SK-N-SH (cell line): ENCODE measurements at regions not wholly inside any gene's neighbourhood (a gene's known extent, or its start where the extent isn't known, plus 50 kb on each side); places are given as distances from the start of the nearest gene placed in this dataset.

ENCODE experiments used
- CTCF ChIA-PET: fragments of 300-600, 350-600 bp; formaldehyde crosslinking; extraction: SDS; loops from one replicate; lab custom pipeline; 2021; lab: Yijun Ruan, JAX
- POLR2A ChIA-PET: fragments of 350-600 bp; sonication (Branson Sonifier 250); formaldehyde crosslinking; extraction: SDS; loops from one replicate; lab custom pipeline; 2020; ENCODE audit warnings: antibody characterized with exemption, inconsistent platforms; lab: Yijun Ruan, JAX
- DNase-seq: peaks from one replicate; pipeline ENCODE4 v3.0.0; 2012
- H2AFZ ChIP-seq: fragments of 200-600 bp; sonication (generic); 2 replicates; pipeline ENCODE4 v1.8.1; 2016; ENCODE audit warnings: antibody characterized with exemption, mild to moderate bottlenecking, low read depth
- H3F3A ChIP-seq: fragments of 200-600 bp; sonication (generic); replicated peaks from 2 replicates; pipeline ENCODE3; 2016; ENCODE audit warnings: antibody characterized with exemption, mild to moderate bottlenecking; ENCODE audit not compliant: insufficient read depth
- H3K27ac ChIP-seq, 2 experiments: fragments of 200-500 bp in 1 of 2; fragments of 200-600 bp in 1 of 2; sonication (Bioruptor generic) in 1 of 2; sonication (generic), shearing (Covaris generic) in 1 of 2; 2 replicates each; pipeline versions ENCODE4 v1.5.1 to v1.6.1; 2014 to 2016; ENCODE audit warnings: low read depth in 2 of 2, inconsistent platforms in 1 of 2, low read length in 1 of 2, mild to moderate bottlenecking in 1 of 2, mixed read lengths in 1 of 2
- H3K27me3 ChIP-seq: fragments of 200-600 bp; sonication (generic), shearing (Covaris generic); 2 replicates; pipeline ENCODE4 v1.6.1; 2016; ENCODE audit warnings: mixed run types; ENCODE audit not compliant: insufficient read depth
- H3K36me3 ChIP-seq, 2 experiments: fragments of 200-500 bp in 1 of 2; fragments of 200-600 bp in 1 of 2; sonication (Bioruptor generic) in 1 of 2; sonication (generic) in 1 of 2; replicated peaks in 1 of 2; 2 replicates each; pipeline versions ENCODE3 to v1.5.1; 2014 to 2016; ENCODE audit warnings: low read length in 1 of 2, mild to moderate bottlenecking in 1 of 2; ENCODE audit not compliant: insufficient read depth in 2 of 2, control insufficient read depth in 1 of 2
- H3K4me1 ChIP-seq, 2 experiments: fragments of 200-500 bp in 1 of 2; fragments of 200-600 bp in 1 of 2; sonication (Bioruptor generic) in 1 of 2; sonication (generic), shearing (Covaris generic) in 1 of 2; 2 replicates each; pipeline versions ENCODE4 v1.5.1 to v1.6.1; 2014 to 2016; ENCODE audit warnings: low read depth in 1 of 2, low read length in 1 of 2, mixed run types in 1 of 2; ENCODE audit not compliant: insufficient read depth in 2 of 2, control insufficient read depth in 1 of 2
- H3K4me2 ChIP-seq: fragments of 200-600 bp; sonication (generic), shearing (Covaris generic); 2 replicates; pipeline ENCODE4 v1.6.1; 2017; ENCODE audit warnings: mixed run types
- H3K4me3 ChIP-seq, 2 experiments: fragments of 200-500 bp in 1 of 2; fragments of 200-600 bp in 1 of 2; sonication (Bioruptor generic) in 1 of 2; sonication (generic), shearing (Covaris generic) in 1 of 2; 2 replicates each; pipeline versions ENCODE4 v1.5.1 to v1.8.1; 2014 to 2016; ENCODE audit warnings: low read depth in 2 of 2, inconsistent platforms in 1 of 2, low read length in 1 of 2, mild to moderate bottlenecking in 1 of 2, mixed read lengths in 1 of 2, moderate library complexity in 1 of 2
- H3K79me2 ChIP-seq: fragments of 200-600 bp; sonication (generic); 2 replicates; pipeline ENCODE4 v1.8.1; 2017; ENCODE audit warnings: mild to moderate bottlenecking; ENCODE audit not compliant: insufficient read depth
- H3K9ac ChIP-seq: fragments of 200-600 bp; sonication (generic); 2 replicates; pipeline ENCODE4 v1.6.1; 2017; ENCODE audit warnings: mixed run types
- H3K9me2 ChIP-seq: fragments of 200-600 bp; sonication (generic); 2 replicates; pipeline ENCODE4 v1.6.1; 2017; ENCODE audit warnings: mixed run types
- H3K9me3 ChIP-seq: fragments of 200-600 bp; sonication (generic); 2 replicates; pipeline ENCODE4 v1.6.1; 2017; ENCODE audit warnings: mixed run types, mild to moderate bottlenecking, moderate library complexity
- H4K20me1 ChIP-seq: fragments of 200-600 bp; sonication (generic); 2 replicates; pipeline ENCODE4 v1.6.1; 2017; ENCODE audit warnings: mild to moderate bottlenecking, mixed run types; ENCODE audit not compliant: insufficient read depth
- CHD2 ChIP-seq: fragments of 150-350 bp; IDR thresholded peaks from 2 replicates; pipeline ENCODE4 v1.6.1; 2018; ENCODE audit warnings: low read length; ENCODE audit not compliant: partially characterized antibody
- EP300 ChIP-seq, 2 experiments: IDR thresholded peaks; 2 replicates each; pipeline versions ENCODE4 v1.4.0 to v1.6.1; 2012; ENCODE audit warnings: borderline replicate concordance in 1 of 2, low read depth in 1 of 2, low read length in 1 of 2
- GATA2 ChIP-seq: sonication (generic); formaldehyde crosslinking; IDR thresholded peaks from 2 replicates; pipeline ENCODE4 v1.5.0; 2020; ENCODE audit warnings: mild to moderate bottlenecking, missing genetic modification reagents
- IRF3 ChIP-seq: fragments of 150-350 bp; IDR thresholded peaks from 2 replicates; pipeline ENCODE4 v1.6.1; 2016; ENCODE audit warnings: mild to moderate bottlenecking, low read depth, low read length
- JUND ChIP-seq: IDR thresholded peaks from 2 replicates; pipeline ENCODE4 v1.4.0; 2012
- MAX ChIP-seq: IDR thresholded peaks from 2 replicates; pipeline ENCODE4 v1.4.0; 2012; ENCODE audit warnings: low read depth
- NFIC ChIP-seq: IDR thresholded peaks from 2 replicates; pipeline ENCODE4 v1.4.0; 2012; ENCODE audit warnings: borderline replicate concordance
- NRF1 ChIP-seq: IDR thresholded peaks from 2 replicates; pipeline ENCODE4 v1.6.1; 2012; ENCODE audit warnings: low read depth, mild to moderate bottlenecking, low read length
- PBX3 ChIP-seq: IDR thresholded peaks from 2 replicates; pipeline ENCODE4; 2012
- RAD21 ChIP-seq: IDR thresholded peaks from 2 replicates; pipeline ENCODE4 v1.6.1; 2012; ENCODE audit warnings: mild to moderate bottlenecking, low read length
- REST ChIP-seq: IDR thresholded peaks from 2 replicates; pipeline ENCODE4 v1.6.1; 2012; ENCODE audit warnings: mild to moderate bottlenecking, low read depth, low read length, moderate library complexity
- RXRA ChIP-seq: IDR thresholded peaks from 2 replicates; pipeline ENCODE4 v1.4.0; 2012; ENCODE audit warnings: low read depth, mild to moderate bottlenecking, borderline replicate concordance
- SIN3A ChIP-seq: IDR thresholded peaks from 2 replicates; pipeline ENCODE4 v1.6.1; 2012; ENCODE audit warnings: low read depth, mild to moderate bottlenecking, low read length, moderate library complexity, borderline replicate concordance
- WGBS: methylation state at CpG from one replicate; pipeline ENCODE4 v1.1.6; 2017; ENCODE audit warnings: low lambda C conversion rate; 5-methylcytosine and 5-hydroxymethylcytosine counted together

- POLR2A ChIA-PET: no interaction called here
- no peak overlapping the region for H2AFZ ChIP-seq
- H3K4me3 ChIP-seq: no peak overlapping the region
- no peak for TF ChIP-seq NRF1
- TF ChIP-seq RXRA: no peak
- TF ChIP-seq MAX: no peak
- TF ChIP-seq JUND: no peak
- no peak for TF ChIP-seq CHD2
- TF ChIP-seq SIN3A: no peak
- TF ChIP-seq IRF3: no peak
- no peak for TF ChIP-seq RAD21
- no peak for TF ChIP-seq GATA2 (CRISPR knock-in tag)
- TF ChIP-seq REST: no peak
- TF ChIP-seq NFIC: no peak
- no peak for TF ChIP-seq PBX3
- TF ChIP-seq EP300 (IDR thresholded peaks at IDR 0.05; ENCODE audit: borderline replicate concordance in 1 of 2, low read depth in 1 of 2, low read length in 1 of 2): no peak
- TF ChIP-seq, all 33 proteins: peak for 0
- no peak overlapping the region for H3K27ac ChIP-seq
- no peaks in the 10 kb centered on the region for H3K27me3 ChIP-seq
- no peaks in the 10 kb centered on the region for H3F3A ChIP-seq
- no peaks in the 10 kb centered on the region; a peak in 1 of 4 replicates for H3K4me1 ChIP-seq
- no peaks in the 10 kb centered on the region for H3K9me2 ChIP-seq
- H3K4me2 ChIP-seq: no peak overlapping the region
- 12% methylated on average over 4 of the region's 4 CpGs for WGBS
- DNase-seq: no peak
- no peak overlapping the region for H3K9ac ChIP-seq
- H3K36me3 ChIP-seq: no peaks in the 10 kb centered on the region
- H3K79me2 ChIP-seq: no peaks in the 10 kb centered on the region
- H3K9me3 ChIP-seq: no peaks in the 10 kb centered on the region
- H4K20me1 ChIP-seq: no peaks in the 10 kb centered on the region
- CTCF ChIA-PET: interaction anchor here (1.0 kb wide), 1 partner anchor 96 kb away, joined by 3 read pairs; no protein-coding TSS in a partner anchor
These were observed 566.2 kb downstream of the RAPGEF2 start for GRCh38 chr4:159669094-159669493.
